GM12891 (cell line): ENCODE measurements at regions not wholly inside any gene's neighbourhood (a gene's known extent, or its start where the extent isn't known, plus 50 kb on each side); places are given as distances from the start of the nearest gene placed in this dataset.

Experiments
- PAX5 ChIP-seq: IDR thresholded peaks from 2 replicates; pipeline ENCODE4 v1.6.1; 2011; ENCODE audit warnings: low read length, moderate library complexity, mild to moderate bottlenecking; ENCODE audit not compliant: insufficient read depth, severe bottlenecking
- POLR2A ChIP-seq: IDR thresholded peaks from 2 replicates; pipeline ENCODE4 v1.6.1; 2011; ENCODE audit warnings: low read depth, low read length, control low read depth
- POLR2AphosphoS5 ChIP-seq: IDR thresholded peaks from 2 replicates; pipeline ENCODE4 v1.6.1; 2011; ENCODE audit warnings: low read depth, low read length, control low read depth
- TAF1 ChIP-seq: IDR thresholded peaks from 2 replicates; pipeline ENCODE4 v1.6.1; 2011; ENCODE audit warnings: low read depth, low read length, control low read depth

- TF ChIP-seq TAF1 (no peak), POLR2AphosphoS5 (no peak), POLR2A (no peak), PAX5 (no peak)
These were observed 81.4 kb upstream of the ERBB4 start for GRCh38 chr2:212619954-212620353.
